IPS-18a (cell line): ENCODE measurements at regions not wholly inside any gene's neighbourhood (a gene's known extent, or its start where the extent isn't known, plus 50 kb on each side); places are given as distances from the start of the nearest gene placed in this dataset.

Experiments
- H3K27ac ChIP-seq: one replicate; pipeline ENCODE4 v1.5.1; 2013; ENCODE audit warnings: low read length
- H3K27me3 ChIP-seq: one replicate; pipeline ENCODE4 v1.6.1; 2013; ENCODE audit warnings: mild to moderate bottlenecking, low read length; ENCODE audit not compliant: control insufficient read depth, insufficient read depth
- H3K36me3 ChIP-seq: one replicate; pipeline ENCODE4 v1.6.1; 2013; ENCODE audit warnings: low read depth, low read length; ENCODE audit not compliant: control insufficient read depth
- H3K4me1 ChIP-seq: one replicate; pipeline ENCODE4 v1.6.1; 2013; ENCODE audit warnings: low read depth, low read length; ENCODE audit not compliant: control insufficient read depth
- H3K4me3 ChIP-seq: one replicate; pipeline ENCODE4 v1.5.1; 2013; ENCODE audit warnings: low read length
- H3K9ac ChIP-seq: one replicate; pipeline ENCODE4 v1.6.1; 2013; ENCODE audit warnings: mild to moderate bottlenecking, low read length, moderate library complexity
- H3K9me3 ChIP-seq: one replicate; pipeline ENCODE4 v1.6.1; 2013; ENCODE audit warnings: low read depth, low read length; ENCODE audit not compliant: control insufficient read depth

- Histone ChIP-seq H3K36me3 (no peaks in the 10 kb centered on the region), H3K27ac (no peak overlapping the region), H3K9ac (no peak overlapping the region), H3K4me3 (no peak overlapping the region), H3K9me3 (no peaks in the 10 kb centered on the region), H3K4me1 (no peaks in the 10 kb centered on the region), H3K27me3 (no peaks in the 10 kb centered on the region)
Observed at GRCh38 chr13:89959074-89959473, 1388.4 kb upstream of the MIR17HG start.

DNA sequence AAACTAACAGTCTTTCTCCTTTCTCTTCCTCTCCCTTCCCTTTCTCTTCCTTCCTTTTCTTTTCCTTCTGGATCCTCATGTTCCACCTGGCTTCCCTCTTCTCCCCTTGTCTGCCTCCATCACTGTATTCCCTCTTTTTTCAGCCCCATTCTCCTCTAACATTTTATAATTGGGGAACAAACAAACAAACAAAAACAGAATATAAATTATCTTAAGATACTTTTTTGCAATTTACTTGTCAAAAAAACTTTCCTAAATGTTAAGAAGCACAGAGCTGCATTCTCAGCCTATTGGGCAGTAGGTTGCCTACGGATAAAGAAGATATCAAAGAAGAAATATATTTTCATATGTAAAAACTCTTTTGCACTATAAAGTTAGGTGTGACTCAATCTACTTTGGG, 1382.2 kb upstream of the MIR17HG start:
- no peak overlapping the region for H3K4me3 ChIP-seq

GRCh38 chr13:89966524-89966923, 1381.0 kb upstream of the MIR17HG start:
- Histone ChIP-seq H3K27me3 (no peaks in the 10 kb centered on the region), H3K4me3 (no peak overlapping the region), H3K4me1 (no peaks in the 10 kb centered on the region), H3K27ac (no peak overlapping the region), H3K9me3 (no peaks in the 10 kb centered on the region), H3K36me3 (no peaks in the 10 kb centered on the region), H3K9ac (no peak overlapping the region)

More for the DNA sequence above, 1382.2 kb upstream of the MIR17HG start:
- H3K4me1 ChIP-seq = no peaks in the 10 kb centered on the region
- H3K9me3 ChIP-seq = no peaks in the 10 kb centered on the region
- no peaks in the 10 kb centered on the region for H3K36me3 ChIP-seq
- H3K27me3 ChIP-seq = no peaks in the 10 kb centered on the region
- no peak overlapping the region for H3K9ac ChIP-seq
- no peak overlapping the region for H3K27ac ChIP-seq

DNA sequence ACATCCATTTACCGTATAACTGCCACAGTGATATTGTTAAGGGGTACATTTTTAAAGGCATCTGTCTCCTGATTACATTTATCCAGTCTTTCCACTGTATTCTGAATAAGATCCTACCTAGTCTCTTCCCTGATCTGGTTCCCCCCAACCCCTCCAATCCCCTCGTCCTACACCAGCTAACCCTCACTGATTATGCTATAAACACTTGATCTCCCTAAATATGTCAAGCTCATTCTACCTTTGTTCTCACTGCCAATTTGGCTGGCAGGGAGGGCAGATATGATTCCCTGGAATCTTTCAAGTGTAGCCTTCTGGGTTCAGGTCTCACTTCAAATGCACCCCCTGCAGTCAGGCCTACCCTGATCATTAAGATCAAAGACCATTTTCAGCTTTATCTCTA, 1379.8 kb upstream of the MIR17HG start:
- no peaks in the 10 kb centered on the region for H3K27me3 ChIP-seq
- H3K27ac ChIP-seq = no peak overlapping the region
- no peaks in the 10 kb centered on the region for H3K9me3 ChIP-seq
- no peak overlapping the region for H3K4me3 ChIP-seq
- H3K4me1 ChIP-seq = no peaks in the 10 kb centered on the region
- no peaks in the 10 kb centered on the region for H3K36me3 ChIP-seq
- H3K9ac ChIP-seq = no peak overlapping the region

DNA sequence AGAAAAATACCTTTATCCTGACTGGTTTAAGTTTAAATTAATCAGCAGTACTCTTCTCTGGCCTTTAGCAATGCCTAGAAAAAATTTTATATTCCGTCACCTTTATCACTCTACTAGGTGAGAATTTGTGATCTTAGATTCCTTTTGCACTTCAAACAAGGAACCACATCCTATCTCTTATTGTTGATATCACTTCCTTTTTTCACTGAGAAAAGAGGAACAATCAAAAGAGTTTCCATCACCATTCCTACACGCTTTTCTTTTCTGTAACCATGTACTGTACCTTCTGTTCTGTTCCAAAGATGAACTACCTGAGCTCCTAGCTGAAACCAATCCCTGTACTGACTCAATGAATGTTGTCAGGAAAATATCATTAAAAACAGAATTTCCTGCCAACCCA, 1379.0 kb upstream of the MIR17HG start:
- H3K4me1 ChIP-seq = no peaks in the 10 kb centered on the region
- H3K4me3 ChIP-seq = no peak overlapping the region
- H3K27ac ChIP-seq = no peak overlapping the region
- H3K9me3 ChIP-seq = no peaks in the 10 kb centered on the region
- H3K9ac ChIP-seq = no peak overlapping the region
- H3K27me3 ChIP-seq = no peaks in the 10 kb centered on the region
- no peaks in the 10 kb centered on the region for H3K36me3 ChIP-seq

- H3K9ac ChIP-seq = no peak overlapping the region
- H3K4me1 ChIP-seq = no peaks in the 10 kb centered on the region
- no peaks in the 10 kb centered on the region for H3K36me3 ChIP-seq
- H3K27ac ChIP-seq = no peak overlapping the region
- H3K9me3 ChIP-seq = no peaks in the 10 kb centered on the region
- H3K27me3 ChIP-seq = no peaks in the 10 kb centered on the region
- no peak overlapping the region for H3K4me3 ChIP-seq
Observed at GRCh38 chr13:89970353-89970709, 1377.2 kb upstream of the MIR17HG start.

GRCh38 chr13:89977203-89977602, 1370.3 kb upstream of the MIR17HG start:
- Histone ChIP-seq H3K27ac (no peak overlapping the region), H3K36me3 (no peaks in the 10 kb centered on the region), H3K9me3 (no peaks in the 10 kb centered on the region), H3K4me1 (no peaks in the 10 kb centered on the region), H3K27me3 (no peaks in the 10 kb centered on the region), H3K9ac (no peak overlapping the region), H3K4me3 (no peak overlapping the region)

DNA sequence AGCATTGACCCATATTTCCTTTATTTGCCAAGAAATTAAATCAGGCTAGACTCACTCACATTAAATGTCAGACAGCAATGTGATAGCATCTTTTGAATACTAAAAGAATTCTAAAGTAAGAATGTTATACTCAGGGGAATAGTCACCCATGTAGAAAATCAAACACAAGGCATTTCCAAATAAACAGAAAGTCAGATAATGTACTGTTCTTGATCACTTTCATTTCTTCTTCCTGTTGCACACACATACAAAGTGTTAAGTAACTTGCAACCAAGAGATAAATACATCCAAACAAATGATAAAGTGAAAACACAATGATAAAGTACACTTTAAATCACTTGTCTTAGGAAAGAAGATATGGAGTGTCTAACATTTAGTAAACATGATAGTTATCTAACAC, 1366.6 kb upstream of the MIR17HG start:
- Histone ChIP-seq H3K27ac (no peak overlapping the region), H3K9me3 (no peaks in the 10 kb centered on the region), H3K4me1 (no peaks in the 10 kb centered on the region), H3K9ac (no peak overlapping the region), H3K36me3 (no peaks in the 10 kb centered on the region), H3K27me3 (no peaks in the 10 kb centered on the region), H3K4me3 (no peak overlapping the region)

GRCh38 chr13:89982407-89983095, 1364.9 kb upstream of the MIR17HG start:
- H3K4me3 ChIP-seq = no peak overlapping the region
- no peaks in the 10 kb centered on the region for H3K36me3 ChIP-seq
- H3K9me3 ChIP-seq = no peaks in the 10 kb centered on the region
- H3K4me1 ChIP-seq = no peaks in the 10 kb centered on the region
- H3K9ac ChIP-seq = no peak overlapping the region
- H3K27ac ChIP-seq = no peak overlapping the region
- H3K27me3 ChIP-seq = no peaks in the 10 kb centered on the region

- Histone ChIP-seq H3K27me3 (no peaks in the 10 kb centered on the region), H3K27ac (no peak overlapping the region), H3K36me3 (no peaks in the 10 kb centered on the region), H3K9ac (no peak overlapping the region), H3K4me1 (no peaks in the 10 kb centered on the region), H3K9me3 (no peaks in the 10 kb centered on the region), H3K4me3 (no peak overlapping the region)
Observed at GRCh38 chr13:89988206-89988605, 1359.3 kb upstream of the MIR17HG start.

- Histone ChIP-seq H3K9me3 (no peaks in the 10 kb centered on the region), H3K27ac (no peak overlapping the region), H3K27me3 (no peaks in the 10 kb centered on the region), H3K4me3 (no peak overlapping the region), H3K36me3 (no peaks in the 10 kb centered on the region), H3K4me1 (peaks cover 13% of the 10 kb centered on the region), H3K9ac (no peak overlapping the region)
Observed at GRCh38 chr13:90003566-90003965, 1343.9 kb upstream of the MIR17HG start.

DNA sequence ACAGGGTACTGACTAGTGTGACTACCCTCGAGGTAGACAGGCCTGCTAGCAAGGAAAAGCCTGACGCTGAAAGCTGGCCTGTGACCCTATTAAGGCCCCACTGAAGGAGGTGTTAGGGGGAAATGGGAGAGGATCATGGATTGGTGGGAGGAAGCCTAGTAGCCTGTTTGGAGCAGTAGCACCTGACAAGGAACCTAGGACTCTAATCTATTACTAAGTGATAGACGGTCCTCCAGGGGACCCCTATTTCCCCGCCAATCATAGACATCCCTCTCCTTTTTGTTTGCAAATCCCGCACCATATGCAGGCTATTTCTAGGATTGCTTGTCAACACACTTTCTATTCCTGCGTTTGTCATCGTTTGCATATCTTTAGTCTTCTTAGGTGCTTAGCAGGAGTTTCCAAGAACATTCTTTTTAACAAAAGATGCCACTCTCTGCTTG, 1338.8 kb upstream of the MIR17HG start:
- H3K9me3 ChIP-seq = no peaks in the 10 kb centered on the region
- H3K27me3 ChIP-seq = no peaks in the 10 kb centered on the region
- H3K36me3 ChIP-seq = no peaks in the 10 kb centered on the region
- peaks cover 21% of the 10 kb centered on the region for H3K4me1 ChIP-seq
- H3K4me3 ChIP-seq = no peak overlapping the region
- H3K9ac ChIP-seq = no peak overlapping the region
- H3K27ac ChIP-seq = no peak overlapping the region
